ENCODE measurements at regions not wholly inside any gene's neighbourhood (a gene's known extent, or its start where the extent isn't known, plus 50 kb on each side); places are given as distances from the start of the nearest gene placed in this dataset.

GRCh38 chr2:122525336-122525735, 769.9 kb downstream of the TSN start:
- H3K27me3 ChIP-seq (ENCODE audit: low read depth, low read length) = no peaks in the 10 kb centered on the region
- H3K4me1 ChIP-seq (ENCODE audit: low read length) = no peaks in the 10 kb centered on the region
- no peaks in the 10 kb centered on the region for H3K79me2 ChIP-seq (ENCODE audit: low read length)
- no peak overlapping the region for H3K27ac ChIP-seq (ENCODE audit: low read length)
- H3K9ac ChIP-seq (ENCODE audit: low read length) = no peak overlapping the region
- H4K20me1 ChIP-seq (ENCODE audit: insufficient read depth, low read length) = no peaks in the 10 kb centered on the region
- H3K4me3 ChIP-seq (ENCODE audit: low read length) = no peak overlapping the region
- TF ChIP-seq CTCF (IDR thresholded peaks at IDR 0.05; ENCODE audit: low read depth, low read length) (no peak), EZH2phosphoT487 (IDR thresholded peaks at IDR 0.05; ENCODE audit: low read depth) (no peak)
- H3K4me2 ChIP-seq (ENCODE audit: low read length) = no peak overlapping the region
- no peak overlapping the region for H2AFZ ChIP-seq (ENCODE audit: low read depth, low read length)
- H3K36me3 ChIP-seq (replicated peaks; ENCODE audit: low read depth, low read length) = no peaks in the 10 kb centered on the region
- no peaks in the 10 kb centered on the region for H3K9me3 ChIP-seq (ENCODE audit: insufficient read depth, low read length)

- no peaks in the 10 kb centered on the region for H3K79me2 ChIP-seq (ENCODE audit: low read length)
- peaks cover 13% of the 10 kb centered on the region for H3K4me1 ChIP-seq (ENCODE audit: low read length)
- no peaks in the 10 kb centered on the region for H3K9me3 ChIP-seq (ENCODE audit: insufficient read depth, low read length)
- H3K9ac ChIP-seq (ENCODE audit: low read length) = no peak overlapping the region
- TF ChIP-seq CTCF (IDR thresholded peaks at IDR 0.05; ENCODE audit: low read depth, low read length) (no peak), EZH2phosphoT487 (IDR thresholded peaks at IDR 0.05; ENCODE audit: low read depth) (no peak)
- no peak overlapping the region for H3K4me2 ChIP-seq (ENCODE audit: low read length)
- H4K20me1 ChIP-seq (ENCODE audit: insufficient read depth, low read length) = no peaks in the 10 kb centered on the region
- H3K27me3 ChIP-seq (ENCODE audit: low read depth, low read length) = no peaks in the 10 kb centered on the region
- H3K36me3 ChIP-seq (replicated peaks; ENCODE audit: low read depth, low read length) = no peaks in the 10 kb centered on the region
- no peak overlapping the region for H2AFZ ChIP-seq (ENCODE audit: low read depth, low read length)
- H3K4me3 ChIP-seq (ENCODE audit: low read length) = no peak overlapping the region
- H3K27ac ChIP-seq (ENCODE audit: low read length) = no peak overlapping the region
These were observed 772.6 kb downstream of the TSN start for GRCh38 chr2:122528061-122528460.

GRCh38 chr2:122528958-122529705, 773.7 kb downstream of the TSN start:
- no peak overlapping the region for H3K9ac ChIP-seq (ENCODE audit: low read length)
- no peaks in the 10 kb centered on the region for H4K20me1 ChIP-seq (ENCODE audit: insufficient read depth, low read length)
- H3K4me1 ChIP-seq (ENCODE audit: low read length) = peaks cover 13% of the 10 kb centered on the region
- H3K4me3 ChIP-seq (ENCODE audit: low read length) = no peak overlapping the region
- no peak overlapping the region for H2AFZ ChIP-seq (ENCODE audit: low read depth, low read length)
- TF ChIP-seq EZH2phosphoT487 (IDR thresholded peaks at IDR 0.05; ENCODE audit: low read depth) (no peak), CTCF (IDR thresholded peaks at IDR 0.05; ENCODE audit: low read depth, low read length) (no peak)
- no peaks in the 10 kb centered on the region for H3K79me2 ChIP-seq (ENCODE audit: low read length)
- H3K9me3 ChIP-seq (ENCODE audit: insufficient read depth, low read length) = no peaks in the 10 kb centered on the region
- H3K4me2 ChIP-seq (ENCODE audit: low read length) = no peak overlapping the region
- no peak overlapping the region for H3K27ac ChIP-seq (ENCODE audit: low read length)
- H3K27me3 ChIP-seq (ENCODE audit: low read depth, low read length) = no peaks in the 10 kb centered on the region
- H3K36me3 ChIP-seq (replicated peaks; ENCODE audit: low read depth, low read length) = no peaks in the 10 kb centered on the region

GRCh38 chr2:122530814-122531213, 775.4 kb downstream of the TSN start:
- Histone ChIP-seq H3K4me2 (ENCODE audit: low read length) (peak overlapping the region; percentile 53), H3K36me3 (replicated peaks; ENCODE audit: low read depth, low read length) (no peaks in the 10 kb centered on the region), H2AFZ (ENCODE audit: low read depth, low read length) (peak overlapping the region; percentile 48)

More at GRCh38 chr2:122530814-122531213, 775.4 kb downstream of the TSN start:
- Histone ChIP-seq H3K27me3 (ENCODE audit: low read depth, low read length) (no peaks in the 10 kb centered on the region), H3K4me1 (ENCODE audit: low read length) (peaks cover 13% of the 10 kb centered on the region), H3K27ac (ENCODE audit: low read length) (peak overlapping the region; percentile 43), H3K9me3 (ENCODE audit: insufficient read depth, low read length) (no peaks in the 10 kb centered on the region), H3K79me2 (ENCODE audit: low read length) (no peaks in the 10 kb centered on the region), H4K20me1 (ENCODE audit: insufficient read depth, low read length) (no peaks in the 10 kb centered on the region), H3K4me3 (ENCODE audit: low read length) (peak overlapping the region; percentile 11), H3K9ac (ENCODE audit: low read length) (peak overlapping the region; percentile 31; the same call in 1 of the 2 replicates)
- TF ChIP-seq CTCF (IDR thresholded peaks at IDR 0.05; ENCODE audit: low read depth, low read length) = no peak
- TF ChIP-seq EZH2phosphoT487 (IDR thresholded peaks at IDR 0.05; ENCODE audit: low read depth) = no peak

Measured in OCI-LY3 (cell line).